Thyroid gland (tissue), 4 donors: ENCODE measurements at regions not wholly inside any gene's neighbourhood (a gene's known extent, or its start where the extent isn't known, plus 50 kb on each side); places are given as distances from the start of the nearest gene placed in this dataset.
"Not testable (repeated sequence)": the region's sequence is repeated elsewhere in the genome, so short reads cannot be mapped to it uniquely, and the experiment has no call there.

Experiments
- DNase-seq, 2 donors: peaks; one replicate each; pipeline ENCODE4 v3.0.0-alpha.2; 2019
- H3K27ac ChIP-seq, 3 donors: fragments of 200-600 bp; sonication (generic); 1 replicate in 2 of 3; 2 replicates in 1 of 3; pipeline ENCODE4 v1.5.1; 2016 to 2019; ENCODE audit warnings: mild to moderate bottlenecking in 1 of 3, moderate library complexity in 1 of 3
- H3K27me3 ChIP-seq: fragments of 200-600 bp; sonication (generic); one replicate; pipeline ENCODE4 v1.5.1; 2019
- H3K36me3 ChIP-seq, 2 donors: fragments of 200-600 bp; sonication (generic); one replicate each; pipeline ENCODE4 v1.5.1; 2016 to 2019
- H3K4me1 ChIP-seq, 2 donors: fragments of 200-600 bp; sonication (generic); one replicate each; pipeline ENCODE4 v1.5.1; 2017 to 2019
- H3K4me3 ChIP-seq, 3 donors: fragments of 200-600 bp; sonication (generic); replicated peaks in 1 of 3; 1 replicate in 2 of 3; 2 replicates in 1 of 3; pipeline ENCODE4 v1.5.1; 2016; ENCODE audit warnings: mild to moderate bottlenecking in 1 of 3
- H3K9me3 ChIP-seq: fragments of 200-600 bp; sonication (generic); one replicate; pipeline ENCODE4 v1.5.1; 2017
- POLR2A ChIP-seq, 2 donors: fragments of 450-650 bp; IDR thresholded peaks; one replicate each; pipeline ENCODE4 v1.6.1; 2017; ENCODE audit warnings: antibody characterized with exemption in 2 of 2, mild to moderate bottlenecking in 2 of 2, moderate library complexity in 1 of 2
- WGBS, 2 donors: methylation state at CpG; one replicate each; pipeline ENCODE4 v1.1.5; 2017; 5-methylcytosine and 5-hydroxymethylcytosine counted together
- intact Hi-C: fragments of 100-400 bp; cut with DNase I; formaldehyde crosslinking; loops from one replicate; pipeline ENCODE4 v1.15.1; 2023
- TF ChIP-seq, protein P1 (sequence below), 6 experiments: fragments of 200-600 bp in 3 of 6; fragments of 450-650 bp in 3 of 6; sonication (generic) in 3 of 6; IDR thresholded peaks; one replicate each; pipeline ENCODE4 v1.5.1; 2016 to 2019; ENCODE audit warnings: antibody characterized with exemption in 6 of 6, mild to moderate bottlenecking in 2 of 6, inconsistent platforms in 1 of 6, moderate library complexity in 1 of 6

DNA sequence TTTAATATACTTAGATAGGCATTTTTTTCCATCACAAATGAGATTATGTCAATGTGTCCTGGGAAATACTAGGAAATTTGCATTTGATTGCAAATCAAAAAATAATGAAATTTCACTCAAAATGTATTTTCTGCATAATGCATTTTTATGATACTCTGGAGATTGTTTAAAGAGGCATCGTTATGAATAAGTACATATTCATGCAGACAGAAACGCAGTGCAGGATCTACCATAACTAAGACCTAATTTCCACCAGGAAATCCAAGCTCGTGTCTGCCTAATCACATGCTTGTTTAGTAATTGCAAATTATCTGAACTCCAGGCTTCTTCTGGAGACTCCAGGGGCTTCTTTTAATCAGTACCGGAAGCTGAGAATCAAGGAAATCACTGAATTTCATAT is 163.5 kb upstream of the MXRA5 start:
- TF ChIP-seq, protein P1, sequence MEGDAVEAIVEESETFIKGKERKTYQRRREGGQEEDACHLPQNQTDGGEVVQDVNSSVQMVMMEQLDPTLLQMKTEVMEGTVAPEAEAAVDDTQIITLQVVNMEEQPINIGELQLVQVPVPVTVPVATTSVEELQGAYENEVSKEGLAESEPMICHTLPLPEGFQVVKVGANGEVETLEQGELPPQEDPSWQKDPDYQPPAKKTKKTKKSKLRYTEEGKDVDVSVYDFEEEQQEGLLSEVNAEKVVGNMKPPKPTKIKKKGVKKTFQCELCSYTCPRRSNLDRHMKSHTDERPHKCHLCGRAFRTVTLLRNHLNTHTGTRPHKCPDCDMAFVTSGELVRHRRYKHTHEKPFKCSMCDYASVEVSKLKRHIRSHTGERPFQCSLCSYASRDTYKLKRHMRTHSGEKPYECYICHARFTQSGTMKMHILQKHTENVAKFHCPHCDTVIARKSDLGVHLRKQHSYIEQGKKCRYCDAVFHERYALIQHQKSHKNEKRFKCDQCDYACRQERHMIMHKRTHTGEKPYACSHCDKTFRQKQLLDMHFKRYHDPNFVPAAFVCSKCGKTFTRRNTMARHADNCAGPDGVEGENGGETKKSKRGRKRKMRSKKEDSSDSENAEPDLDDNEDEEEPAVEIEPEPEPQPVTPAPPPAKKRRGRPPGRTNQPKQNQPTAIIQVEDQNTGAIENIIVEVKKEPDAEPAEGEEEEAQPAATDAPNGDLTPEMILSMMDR (IDR thresholded peaks at IDR 0.05): no peak
- TF ChIP-seq POLR2A (IDR thresholded peaks at IDR 0.05): no peak
- Histone ChIP-seq H3K4me3 (no peak overlapping the region), H3K36me3 (no peaks in the 10 kb centered on the region), H3K9me3 (no peaks in the 10 kb centered on the region), H3K4me1 (no peaks in the 10 kb centered on the region), H3K27me3 (no peaks in the 10 kb centered on the region), H3K27ac (no peak overlapping the region)
- WGBS, 2 donors: 70 to 78% methylated on average over 4 of the region's 4 CpGs
- intact Hi-C loops: no loop called here
- no peak for DNase-seq

DNA sequence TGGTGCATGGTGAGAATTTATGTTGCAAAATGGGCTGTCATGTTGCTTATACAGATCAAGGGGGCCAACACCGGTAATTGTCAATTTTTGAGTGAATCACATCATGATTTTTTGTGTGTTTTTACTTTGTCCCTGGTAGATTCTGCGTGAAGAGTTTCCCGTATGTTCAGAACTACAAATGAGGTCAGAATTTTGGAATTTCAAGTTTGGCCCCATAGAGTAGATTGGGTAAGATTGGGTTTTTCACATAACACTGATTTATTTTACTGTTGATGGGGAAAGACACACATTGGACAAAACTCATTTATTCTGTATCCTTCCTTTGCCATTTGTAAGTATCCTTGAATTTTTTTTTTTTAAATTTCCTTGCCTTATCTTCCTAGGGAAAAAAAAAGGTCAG is 158.5 kb upstream of the MXRA5 start:
- Histone ChIP-seq H3K9me3 (no peaks in the 10 kb centered on the region), H3K4me3 (no peak overlapping the region), H3K27ac (no peak overlapping the region), H3K27me3 (no peaks in the 10 kb centered on the region), H3K4me1 (no peaks in the 10 kb centered on the region), H3K36me3 (no peaks in the 10 kb centered on the region)
- intact Hi-C loops: no loop called here
- no peak for DNase-seq
- no peak for TF ChIP-seq POLR2A (IDR thresholded peaks at IDR 0.05)
- TF ChIP-seq, protein P1 (IDR thresholded peaks at IDR 0.05): no peak
- WGBS, 2 donors: 93 to 96% methylated on average over 3 of the region's 3 CpGs

DNA sequence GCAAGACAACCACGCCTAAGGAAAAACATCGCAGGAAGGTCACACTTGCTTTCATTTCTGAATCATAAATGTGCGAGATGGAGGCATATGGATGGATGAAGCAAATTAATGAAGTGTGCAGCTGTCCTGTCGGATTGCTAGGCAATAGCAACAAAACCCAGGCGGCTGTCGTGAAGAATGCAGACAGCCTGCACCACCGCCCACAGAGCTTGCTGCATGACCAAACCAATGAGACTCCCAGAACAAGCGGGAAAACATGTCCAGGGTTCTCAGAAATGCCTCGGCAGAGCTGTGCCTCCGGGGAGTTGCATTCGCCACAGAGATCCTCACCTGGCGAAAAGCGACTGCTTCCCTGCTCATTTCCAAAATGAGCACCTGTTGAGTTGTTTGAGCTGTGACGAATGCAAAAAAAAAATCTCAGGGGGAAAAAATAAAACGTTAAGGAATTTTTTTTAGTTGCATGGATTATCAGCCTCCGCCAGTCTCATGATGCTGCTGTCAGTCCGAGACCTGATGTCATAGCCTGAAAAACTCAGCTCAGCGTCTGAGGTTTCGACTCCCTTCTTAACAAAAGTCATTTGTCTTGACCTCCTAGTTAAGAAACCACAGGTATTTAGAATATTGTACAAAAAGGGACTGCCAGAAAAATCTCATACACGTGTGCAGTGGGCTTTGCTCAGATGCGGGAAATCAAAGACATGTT is 155.5 kb upstream of the MXRA5 start:
- TF ChIP-seq POLR2A (IDR thresholded peaks at IDR 0.05): no peak
- TF ChIP-seq, protein P1 (IDR thresholded peaks at IDR 0.05): no peak
- WGBS, 2 donors: 52 to 67% methylated on average over 21 of the region's 21 CpGs
- H3K4me1 ChIP-seq: peaks cover 0 to 5% of the 10 kb centered on the region in 2 donors
- H3K9me3 ChIP-seq: no peaks in the 10 kb centered on the region
- DNase-seq: peak; percentile 32 to 45
- no peaks in the 10 kb centered on the region for H3K36me3 ChIP-seq
- no peak overlapping the region for H3K27ac ChIP-seq
- H3K4me3 ChIP-seq: no peak overlapping the region
- intact Hi-C loops: no loop called here
- H3K27me3 ChIP-seq: no peaks in the 10 kb centered on the region

DNA sequence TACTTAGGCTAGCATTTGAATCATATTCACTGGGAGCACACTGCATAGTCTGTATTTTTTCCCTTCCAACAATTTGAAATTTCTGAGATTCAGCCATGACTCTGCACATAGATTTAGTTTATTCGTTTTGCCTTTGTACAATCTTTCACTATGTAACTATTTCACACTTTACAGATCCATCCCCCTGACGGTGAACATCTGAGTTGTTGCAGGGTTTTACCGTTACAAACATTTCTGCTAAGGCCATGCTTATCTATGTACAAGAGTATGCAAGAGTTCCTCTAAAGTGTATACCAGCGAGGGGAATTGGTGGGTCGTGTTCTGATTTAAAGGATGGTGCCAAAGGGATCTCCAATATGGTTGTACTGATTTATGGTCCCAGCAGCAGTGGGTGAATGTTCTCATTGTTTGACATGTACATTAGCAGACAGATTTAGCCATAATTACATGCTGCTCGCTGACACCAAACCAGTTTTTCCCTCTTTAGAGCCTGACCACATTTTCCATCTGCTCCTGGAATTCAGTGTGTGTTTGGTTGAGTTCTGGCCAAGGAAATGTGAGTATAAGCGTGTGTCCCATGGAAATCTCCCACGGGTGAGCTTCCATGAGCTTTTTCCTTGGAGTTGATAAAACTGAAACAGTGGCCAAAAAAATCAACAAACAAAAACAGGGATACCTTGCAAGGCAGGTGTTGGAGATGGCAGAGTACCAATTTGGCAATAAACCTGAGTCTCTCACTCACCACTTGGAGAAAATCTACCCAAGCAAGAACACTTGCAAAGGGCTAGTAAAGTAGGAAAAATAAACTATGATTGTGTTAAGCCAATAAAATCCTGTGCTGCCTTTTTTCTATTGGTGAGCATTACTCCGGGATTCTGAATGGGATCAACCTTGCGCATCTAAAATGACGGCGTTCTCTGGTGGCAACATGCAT is 149.7 kb upstream of the MXRA5 start:
- H3K27ac ChIP-seq, H3K27me3 ChIP-seq, H3K4me1 ChIP-seq, H3K4me3 ChIP-seq, H3K9me3 ChIP-seq, intact Hi-C loops, H3K36me3 ChIP-seq: not testable (repeated sequence)
- peak in 1 of 2 donors; percentile 5 for DNase-seq
- 50 to 55% methylated on average over 12 of the region's 12 CpGs for WGBS, 2 donors

DNA sequence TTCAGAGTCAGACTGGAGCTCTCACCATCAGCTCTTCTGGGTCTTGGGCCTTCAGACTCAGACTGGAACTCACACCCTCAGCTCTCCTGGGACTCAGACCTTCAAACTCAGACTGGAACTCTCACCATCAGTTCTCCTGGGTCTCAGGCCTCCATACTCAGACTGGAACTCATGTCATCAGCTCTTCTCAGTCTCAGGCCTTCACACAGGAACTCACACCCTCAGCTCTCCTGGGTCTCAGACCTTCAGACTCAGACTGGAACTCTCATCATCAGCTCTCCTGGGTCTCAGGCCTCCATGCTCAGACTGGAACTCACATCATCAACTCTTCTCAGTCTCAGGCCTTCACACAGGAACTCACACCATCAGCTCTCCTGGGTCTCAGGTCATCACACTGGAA is 147.2 kb upstream of the MXRA5 start:
- H3K4me3 ChIP-seq: no peak overlapping the region
- H3K9me3 ChIP-seq: no peaks in the 10 kb centered on the region
- no peaks in the 10 kb centered on the region for H3K27me3 ChIP-seq
- no peak for DNase-seq
- H3K27ac ChIP-seq: no peak overlapping the region
- H3K36me3 ChIP-seq: no peaks in the 10 kb centered on the region
- intact Hi-C loops: no loop called here
- H3K4me1 ChIP-seq: peaks cover 4 to 10% of the 10 kb centered on the region in 2 donors
- TF ChIP-seq, protein P1 (IDR thresholded peaks at IDR 0.05): no peak
- no peak for TF ChIP-seq POLR2A (IDR thresholded peaks at IDR 0.05)
